Right ventricle myocardium inferior (tissue), 1 donor: ENCODE measurements at regions not wholly inside any gene's neighbourhood (a gene's known extent, or its start where the extent isn't known, plus 50 kb on each side); places are given as distances from the start of the nearest gene placed in this dataset.
"Not testable (repeated sequence)": the region's sequence is repeated elsewhere in the genome, so short reads cannot be mapped to it uniquely, and the experiment has no call there.

ENCODE experiments used
- ATAC-seq: fragments of 200-7000 bp; cut with Tn5 transposase; one replicate; pipeline ENCODE4 v1.9.1; 2020; ENCODE audit warnings: mild to moderate bottlenecking, moderate library complexity
- DNase-seq: peaks from one replicate; pipeline ENCODE4 v3.0.0; 2021; ENCODE audit errors: missing footprints
- intact Hi-C: fragments of 100-400 bp; cut with DNase I; formaldehyde crosslinking; loops from one replicate; pipeline ENCODE4 v1.11.0; 2022
- donor health status: DM: no; HTN: yes; CAD: no; lungs with severe emphysema.

GRCh38 chrX:137646472-137646871 is 80.5 kb downstream of the ZIC3 start:
- DNase-seq (no peak), ATAC-seq (no peak)
- intact Hi-C loops: no loop called here

- ATAC-seq (no peak), DNase-seq (no peak)
- intact Hi-C loops: no loop called here
Observed at GRCh38 chrX:137651647-137652046, 85.7 kb downstream of the ZIC3 start.

GRCh38 chrX:137652086-137652485 is 86.2 kb downstream of the ZIC3 start:
- intact Hi-C loops: no loop called here
- DNase-seq: no peak
- ATAC-seq: no peak

DNA sequence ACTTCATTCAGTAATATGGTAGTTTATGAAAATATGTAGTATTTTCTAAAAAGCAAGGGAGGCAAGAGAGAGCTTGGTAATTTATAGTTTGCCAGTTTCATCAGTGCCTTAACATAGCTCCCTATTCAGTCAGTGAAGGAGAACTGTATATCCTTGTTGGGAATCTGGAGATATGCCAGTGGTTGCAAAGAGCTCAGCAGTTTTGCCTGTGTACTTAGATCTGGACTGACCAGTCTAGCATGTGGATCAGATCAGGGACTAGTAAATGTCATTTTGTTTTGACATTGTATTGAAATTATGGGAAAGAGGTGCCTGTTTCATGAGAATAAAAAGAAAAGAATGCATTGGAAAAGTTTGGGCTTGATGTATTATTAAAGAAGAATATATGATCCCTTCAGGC is 88.6 kb downstream of the ZIC3 start:
- no peak for DNase-seq
- ATAC-seq: no peak
- intact Hi-C loops: no loop called here

DNA sequence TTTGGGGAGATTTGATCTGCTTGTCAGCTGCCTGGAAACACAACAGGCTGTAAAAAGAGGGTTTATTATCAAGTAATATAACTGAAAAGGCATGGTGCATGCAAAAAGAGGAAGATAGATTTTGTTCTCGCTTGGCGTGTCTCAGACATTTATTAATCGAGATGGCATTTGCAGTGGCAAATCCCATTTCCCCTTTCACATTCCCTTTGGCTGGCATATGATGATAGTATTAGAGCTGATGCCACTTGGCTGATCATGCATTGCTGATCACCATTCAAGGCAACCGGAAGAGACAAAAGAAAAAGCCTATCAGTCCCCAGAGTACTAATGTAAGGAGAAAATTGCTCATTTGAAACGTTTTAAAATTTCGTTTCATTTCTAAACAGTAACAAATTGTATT is 101.8 kb downstream of the ZIC3 start:
- ATAC-seq (no peak), DNase-seq (no peak)
- intact Hi-C loops: no loop called here

GRCh38 chrX:137684591-137684990 is 118.7 kb downstream of the ZIC3 start:
- intact Hi-C loops: no loop called here

DNA sequence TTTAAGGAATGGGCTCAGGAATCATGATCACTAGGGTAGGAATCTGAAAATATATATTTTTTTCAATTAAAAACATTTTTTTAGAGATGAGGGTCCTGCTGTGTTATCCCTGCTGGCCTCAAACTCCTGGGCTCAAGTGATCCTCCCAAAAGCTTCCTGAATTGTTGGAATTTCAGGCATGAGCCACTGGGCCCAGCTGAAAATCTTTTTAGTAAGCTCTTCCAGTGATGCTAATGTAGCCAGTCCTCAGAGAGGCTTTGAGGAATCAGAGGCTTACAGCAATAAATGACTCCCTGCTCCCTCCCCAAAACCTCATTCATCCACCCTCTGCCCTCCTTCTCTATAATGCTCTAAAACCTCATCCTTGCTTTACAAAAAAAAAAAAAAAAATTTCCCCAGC is 129.5 kb downstream of the ZIC3 start:
- DNase-seq (no peak), ATAC-seq (no peak)
- intact Hi-C loops: no loop called here

More at GRCh38 chrX:137684591-137684990, 118.7 kb downstream of the ZIC3 start:
- DNase-seq (no peak), ATAC-seq (no peak)

DNA sequence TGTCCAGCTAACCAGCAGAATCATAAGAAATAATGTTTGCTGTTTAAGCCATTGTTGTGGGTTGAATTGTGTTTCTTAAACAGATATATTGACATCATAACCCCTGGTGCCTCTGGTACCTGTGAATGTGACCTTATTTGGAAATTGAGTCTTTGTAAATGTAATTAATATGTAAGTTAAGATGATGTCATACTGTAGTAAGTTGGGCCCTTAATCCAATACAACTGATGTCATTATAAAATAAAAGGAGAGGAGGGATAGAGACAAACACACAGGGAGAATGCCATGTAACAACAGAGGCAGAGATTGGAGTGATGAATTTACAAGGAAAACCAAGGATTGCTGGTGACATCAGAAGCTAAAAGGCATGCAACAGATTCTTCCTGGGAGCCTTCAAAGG is 141.4 kb downstream of the ZIC3 start:
- DNase-seq (no peak), ATAC-seq (no peak)
- intact Hi-C loops: no loop called here

- ATAC-seq: no peak
- intact Hi-C loops: no loop called here
- no peak for DNase-seq
Observed at GRCh38 chrX:137742846-137743245, 176.9 kb downstream of the ZIC3 start.

DNA sequence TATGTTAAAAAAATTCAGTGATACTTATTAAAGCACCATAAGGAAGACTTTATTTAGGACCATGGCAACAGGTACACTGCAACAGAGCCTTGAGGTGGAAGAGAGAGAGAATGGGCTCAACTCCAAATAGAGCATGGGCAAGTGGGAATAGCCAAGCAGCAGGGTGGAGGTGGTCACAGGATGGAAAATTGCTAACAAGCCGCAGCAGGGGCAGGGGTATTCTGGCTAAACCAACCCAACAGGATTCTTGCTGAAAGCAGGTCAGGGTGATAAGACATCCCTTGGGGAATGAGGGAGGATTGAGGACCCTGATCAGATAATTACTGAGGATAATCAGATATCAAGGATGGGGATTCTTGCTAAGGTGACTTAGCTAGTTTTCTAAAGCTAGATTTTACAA is 177.5 kb downstream of the ZIC3 start:
- DNase-seq (no peak), ATAC-seq (no peak)
- intact Hi-C loops: no loop called here

- ATAC-seq (no peak), DNase-seq (no peak)
- intact Hi-C loops: no loop called here
Observed at GRCh38 chrX:137746289-137746688, 180.4 kb downstream of the ZIC3 start.

DNA sequence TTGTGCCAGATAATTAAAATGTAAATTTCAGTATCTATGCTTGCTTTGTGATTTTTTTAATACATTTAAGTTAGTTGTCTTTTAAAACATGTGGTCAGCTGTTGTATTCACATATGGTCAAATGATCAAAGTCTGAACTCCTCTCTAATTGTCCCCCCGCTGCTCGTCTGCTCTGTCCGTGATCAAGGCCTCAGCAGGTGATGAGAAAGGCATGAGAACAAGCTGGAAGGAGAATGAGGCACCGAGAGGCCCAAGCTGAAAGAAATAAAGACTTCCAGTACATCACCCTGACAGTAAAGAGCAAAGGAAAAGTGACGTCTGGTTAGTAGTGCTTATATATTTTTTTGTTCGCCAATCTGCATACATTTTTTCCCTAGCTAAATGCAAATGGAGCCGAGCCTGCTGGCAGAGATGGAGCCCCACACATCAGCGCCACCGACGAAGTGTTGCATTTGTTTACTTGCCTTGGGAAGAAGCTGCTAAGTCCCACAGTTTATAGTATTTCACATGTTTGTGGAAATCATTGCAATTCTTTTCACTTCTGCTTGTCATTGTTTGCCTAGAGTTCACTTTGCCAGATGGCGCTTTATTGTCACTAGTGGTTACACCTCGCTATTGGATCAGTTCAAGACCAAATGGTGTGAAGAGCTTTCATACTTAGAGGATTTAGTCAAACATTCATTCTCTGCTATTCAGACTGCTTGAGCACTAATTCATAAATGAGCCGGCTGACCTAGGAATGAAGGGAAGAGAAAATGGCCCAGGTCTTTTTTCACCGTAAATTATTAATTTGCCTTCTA is 181.5 kb downstream of the ZIC3 start:
- ATAC-seq (no peak), DNase-seq (no peak)
- intact Hi-C loops: no loop called here

DNA sequence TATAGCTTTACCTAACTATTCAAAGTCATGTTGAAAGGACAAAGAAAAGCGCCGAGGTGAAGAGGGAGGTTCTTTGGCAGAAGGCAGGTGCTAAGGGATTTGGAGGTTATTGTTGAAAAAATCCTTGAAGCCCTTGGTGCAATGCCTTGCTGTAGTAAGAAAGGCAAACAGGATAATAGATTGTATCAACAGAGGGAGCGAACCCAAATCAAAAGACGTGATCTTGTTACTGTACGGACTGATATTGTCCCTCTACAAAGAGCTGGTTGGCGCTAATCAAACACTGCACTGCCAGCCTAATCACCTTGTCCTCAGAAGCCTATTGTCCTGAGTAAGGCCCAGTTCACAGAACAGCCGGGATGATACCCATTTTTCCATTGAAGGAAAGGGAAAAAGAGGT is 182.9 kb downstream of the ZIC3 start:
- ATAC-seq (no peak), DNase-seq (no peak)
- intact Hi-C loops: no loop called here

- DNase-seq (no peak), ATAC-seq (no peak)
- intact Hi-C loops: no loop called here
Observed at GRCh38 chrX:137749246-137749645, 183.3 kb downstream of the ZIC3 start.

GRCh38 chrX:137771537-137771936 is 205.6 kb downstream of the ZIC3 start:
- no peak for DNase-seq
- ATAC-seq: no peak
- intact Hi-C loops: no loop called here

DNA sequence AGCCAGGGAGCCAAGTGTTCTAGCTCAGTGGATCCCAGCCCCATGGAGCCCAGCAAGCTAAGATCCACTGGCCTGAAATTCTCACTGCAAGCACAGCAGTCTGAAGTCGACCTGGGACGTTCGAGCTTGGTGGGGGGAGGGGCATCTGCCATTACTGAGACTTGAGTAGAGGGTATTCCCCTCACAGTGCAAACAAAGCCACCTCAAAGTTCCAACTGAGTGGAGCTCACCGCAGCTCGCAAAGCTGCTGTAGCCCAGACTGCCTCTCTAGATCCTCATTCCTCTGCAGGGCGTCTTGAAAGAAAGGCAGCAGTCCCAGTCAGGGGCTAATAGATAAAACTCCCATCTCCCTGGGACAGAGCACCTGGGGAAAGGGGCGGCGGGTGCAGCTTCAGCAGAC is 226.3 kb downstream of the ZIC3 start:
- intact Hi-C loops: no loop called here
- DNase-seq (no peak), ATAC-seq (no peak)

DNA sequence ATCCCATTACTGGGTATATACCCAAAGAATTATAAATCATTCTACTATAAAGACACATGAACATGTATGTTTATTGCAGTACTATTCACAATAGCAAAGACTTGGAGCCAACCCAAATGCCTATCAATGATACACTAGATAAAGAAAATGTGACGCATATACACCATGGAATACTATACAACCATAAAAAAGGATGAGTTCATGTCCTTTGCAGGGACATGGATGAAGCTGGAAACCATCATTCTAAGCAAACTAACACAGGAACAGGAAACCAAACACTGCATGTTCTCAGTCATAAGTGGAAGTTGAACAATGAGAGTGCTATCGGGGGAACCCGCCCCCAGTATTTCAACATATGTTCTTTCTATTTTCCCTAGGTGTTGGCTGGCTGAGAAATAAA is 232.0 kb downstream of the ZIC3 start:
- ATAC-seq, intact Hi-C loops, DNase-seq: not testable (repeated sequence)

- intact Hi-C loops: no loop called here
- DNase-seq: no peak
- no peak for ATAC-seq
Observed at GRCh38 chrX:137823257-137823656, 257.3 kb downstream of the ZIC3 start.

DNA sequence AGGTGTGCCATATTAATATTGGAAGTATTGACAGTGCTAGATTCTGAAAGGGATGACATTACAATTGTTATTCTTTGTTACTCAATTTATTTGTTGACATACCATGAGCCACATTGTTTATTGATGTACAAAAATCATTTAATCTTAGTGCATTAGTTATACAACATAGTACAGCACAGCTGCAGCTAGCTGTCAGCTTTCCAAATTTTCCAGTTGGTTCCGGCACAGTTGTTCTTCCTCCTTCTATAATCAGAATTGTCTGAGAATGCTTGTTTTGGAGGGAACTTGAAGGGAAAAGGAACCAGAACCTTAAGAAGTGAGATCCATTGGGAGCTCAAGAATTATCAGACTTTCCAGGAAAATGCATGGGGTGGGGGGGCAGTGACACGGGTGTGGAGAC is 281.4 kb downstream of the ZIC3 start:
- DNase-seq (no peak), ATAC-seq (no peak)
- intact Hi-C loops: no loop called here

GRCh38 chrX:137848266-137848905 is 282.5 kb downstream of the ZIC3 start:
- no peak for ATAC-seq
- DNase-seq: no peak
- intact Hi-C loops: no loop called here

DNA sequence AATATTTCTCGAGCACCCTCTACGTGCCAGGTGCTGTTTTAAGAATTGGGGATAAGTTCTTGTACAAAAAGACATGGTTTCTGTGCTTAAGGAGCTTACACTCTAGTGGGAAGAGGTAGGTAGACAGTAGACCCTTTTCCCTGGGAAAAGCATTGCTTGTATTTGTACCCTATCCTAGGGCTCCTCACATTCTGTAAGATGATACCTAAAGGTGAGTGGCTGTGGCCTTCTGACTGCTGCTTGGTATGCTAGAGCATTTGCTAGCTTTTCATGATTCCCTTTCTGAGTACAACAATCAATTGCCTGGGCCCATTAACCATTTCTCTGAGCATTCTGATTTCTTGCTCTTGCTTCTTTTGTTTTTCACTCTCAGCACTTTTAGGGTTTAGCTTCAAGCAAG is 286.6 kb downstream of the ZIC3 start:
- DNase-seq (no peak), ATAC-seq (no peak)
- intact Hi-C loops: no loop called here
